ENCODE measurements at regions not wholly inside any gene's neighbourhood (a gene's known extent, or its start where the extent isn't known, plus 50 kb on each side); places are given as distances from the start of the nearest gene placed in this dataset.

GRCh38 chr5:129405222-129405621 lies 54.9 kb upstream of the ADAMTS19 start:
- H3K79me2 ChIP-seq (ENCODE audit: control insufficient read depth, insufficient read depth, low read length): no peaks in the 10 kb centered on the region
- H3K4me3 ChIP-seq (replicated peaks in 1 of 3; ENCODE audit: insufficient read depth in 1 of 3, low read depth in 1 of 3, low read length in 3 of 3): no peak overlapping the region
- H2AFZ ChIP-seq (ENCODE audit: low read depth, low read length): no peak overlapping the region
- no peaks in the 10 kb centered on the region for H3K27me3 ChIP-seq (ENCODE audit: control insufficient read depth in 2 of 2, insufficient read depth in 2 of 2, low read length in 2 of 2)
- no peak for FAIRE-seq
- H3K27ac ChIP-seq (ENCODE audit: insufficient read depth, low read depth, low read length): no peak overlapping the region
- DNase-seq (ENCODE audit: low read depth, low spot score): no peak
- H3K4me2 ChIP-seq (ENCODE audit: insufficient read depth, low read length): no peak overlapping the region
- H3K4me1 ChIP-seq (ENCODE audit: control insufficient read depth, extremely low read depth, insufficient read depth, low read length): no peaks in the 10 kb centered on the region
- H3K9me1 ChIP-seq (replicated peaks; ENCODE audit: control insufficient read depth, extremely low read depth, insufficient read depth, low read length): no peaks in the 10 kb centered on the region
- H3K9me3 ChIP-seq (replicated peaks; ENCODE audit: control insufficient read depth, insufficient read depth, low read length): no peaks in the 10 kb centered on the region
- no peak overlapping the region for H3K9ac ChIP-seq (replicated peaks; ENCODE audit: extremely low read depth, insufficient read depth, low read length)
- H3K36me3 ChIP-seq (ENCODE audit: control insufficient read depth in 2 of 2, extremely low read depth in 1 of 2, insufficient read depth in 2 of 2, low read length in 2 of 2): no peaks in the 10 kb centered on the region
- no TSS peak for BruUV-seq (replicated peaks)
- POLR2A ChIA-PET: no interaction called here
- H4K20me1 ChIP-seq (replicated peaks; ENCODE audit: control insufficient read depth, extremely low read depth, insufficient read depth, low read length): no peaks in the 10 kb centered on the region
- intact Hi-C loops (cut with micrococcal nuclease) (no loop called here), dilution Hi-C loops (cut with MboI; ENCODE audit: extremely low pct_ligation_motif_present, low sequenced_read_pairs) (no loop called here)
- TF ChIP-seq FOS (IDR thresholded peaks at IDR 0.05; ENCODE audit: borderline replicate concordance, insufficient read depth, low read length) (no peak), MYC (IDR thresholded peaks at IDR 0.05; ENCODE audit: low read depth, low read length) (no peak), JUN (IDR thresholded peaks at IDR 0.05; ENCODE audit: borderline replicate concordance, insufficient read depth, insufficient read length, low read depth) (no peak), POLR2A (IDR thresholded peaks at IDR 0.05; ENCODE audit: low read depth, low read length) (no peak), POLR2AphosphoS5 (IDR thresholded peaks at IDR 0.05; ENCODE audit: insufficient read depth, low read depth, low read length) (no peak), MAX (IDR thresholded peaks at IDR 0.05; ENCODE audit: insufficient read depth, insufficient read length) (no peak), EZH2 (IDR thresholded peaks at IDR 0.05; ENCODE audit: borderline replicate concordance, low read depth, low read length, severe bottlenecking) (no peak), CTCF (IDR thresholded peaks at IDR 0.05; ENCODE audit: extremely low read depth in 1 of 2, insufficient read depth in 1 of 2, low read depth in 1 of 2, low read length in 2 of 2) (no peak), GATA2 (IDR thresholded peaks at IDR 0.05; ENCODE audit: insufficient read depth, insufficient read length, low read depth, low read length) (no peak)
- CTCF ChIA-PET: no interaction called here
